GM03348 (cell line): ENCODE measurements at regions not wholly inside any gene's neighbourhood (a gene's known extent, or its start where the extent isn't known, plus 50 kb on each side); places are given as distances from the start of the nearest gene placed in this dataset.

ENCODE experiments used
- DNase-seq: peaks from one replicate; pipeline ENCODE4 v3.0.0; 2012; ENCODE audit warnings: low spot score

DNA sequence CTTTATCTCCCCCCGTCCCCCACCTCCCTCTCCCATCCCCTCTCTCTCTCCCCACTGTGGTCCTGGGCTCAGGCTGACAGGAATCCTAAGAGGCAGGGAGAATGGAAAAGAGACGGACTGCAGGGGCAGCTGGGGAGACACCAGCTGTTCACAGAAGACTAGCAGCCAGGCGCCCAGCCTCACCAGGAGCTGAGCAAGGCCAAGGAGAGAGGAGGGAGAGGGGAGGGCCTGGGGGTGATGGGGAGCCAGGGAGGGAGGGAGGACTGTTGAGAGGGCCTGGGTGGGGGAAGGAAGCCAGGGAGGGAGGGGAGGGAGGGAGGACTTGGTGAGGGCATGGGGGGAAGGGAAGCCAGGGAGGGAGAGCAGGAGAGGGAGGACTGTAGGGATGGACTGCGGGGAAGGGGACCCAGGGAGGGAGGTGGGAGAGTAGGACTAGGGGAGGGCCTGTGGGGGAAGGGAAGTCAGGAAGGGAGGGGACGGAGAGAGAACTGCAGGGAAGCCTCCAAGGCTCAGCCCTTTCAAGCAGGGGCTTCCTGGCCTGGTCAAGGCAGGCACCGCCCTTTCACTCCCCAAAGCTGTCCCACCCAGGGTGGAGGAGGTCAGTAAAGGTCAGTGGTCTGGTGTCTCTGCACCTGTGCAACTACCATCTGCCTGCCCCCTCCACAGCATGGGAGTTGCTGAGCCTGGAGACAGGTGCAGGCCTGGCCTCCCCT is 517.7 kb upstream of the MYT1L start:
- no peak for DNase-seq

DNA sequence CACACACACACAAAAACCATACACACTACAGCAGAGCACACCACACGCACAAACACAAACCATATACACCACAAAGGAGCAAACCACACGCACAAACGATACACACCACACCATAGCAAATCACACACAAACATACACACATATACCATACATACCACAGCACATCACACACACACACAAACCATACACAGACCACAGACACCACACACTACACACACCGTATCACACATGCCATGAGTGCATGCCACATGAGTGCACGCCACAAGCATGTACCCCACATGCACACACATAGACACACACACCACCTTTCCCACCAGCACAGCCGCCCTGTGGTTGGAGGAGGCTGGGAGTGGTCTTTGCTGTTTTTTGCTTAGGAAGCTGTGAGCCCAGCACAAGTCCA is 517.1 kb upstream of the MYT1L start:
- DNase-seq = no peak

DNA sequence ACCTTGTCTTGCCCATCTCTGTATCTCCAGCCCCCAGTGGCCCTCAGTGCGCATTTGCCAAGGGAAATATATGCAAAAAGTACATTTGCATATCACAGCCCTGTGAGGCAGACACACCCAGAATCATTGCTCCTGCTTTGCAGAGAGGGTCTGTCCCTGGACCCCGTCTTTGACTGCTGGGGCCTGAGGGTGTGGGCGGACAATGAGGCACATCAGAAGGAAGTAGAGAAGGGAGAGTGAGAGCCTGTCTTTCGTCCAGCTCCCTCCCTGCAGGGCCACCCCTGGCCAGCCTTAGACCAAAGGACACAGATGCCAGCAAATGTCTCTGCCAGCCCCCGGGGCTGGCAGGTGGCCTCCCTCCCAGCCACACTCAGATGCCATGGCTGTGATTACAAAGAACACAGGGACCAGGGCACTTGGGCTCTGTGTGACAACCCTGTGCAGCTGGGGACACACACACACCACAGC is 516.2 kb upstream of the MYT1L start:
- DNase-seq = no peak

DNA sequence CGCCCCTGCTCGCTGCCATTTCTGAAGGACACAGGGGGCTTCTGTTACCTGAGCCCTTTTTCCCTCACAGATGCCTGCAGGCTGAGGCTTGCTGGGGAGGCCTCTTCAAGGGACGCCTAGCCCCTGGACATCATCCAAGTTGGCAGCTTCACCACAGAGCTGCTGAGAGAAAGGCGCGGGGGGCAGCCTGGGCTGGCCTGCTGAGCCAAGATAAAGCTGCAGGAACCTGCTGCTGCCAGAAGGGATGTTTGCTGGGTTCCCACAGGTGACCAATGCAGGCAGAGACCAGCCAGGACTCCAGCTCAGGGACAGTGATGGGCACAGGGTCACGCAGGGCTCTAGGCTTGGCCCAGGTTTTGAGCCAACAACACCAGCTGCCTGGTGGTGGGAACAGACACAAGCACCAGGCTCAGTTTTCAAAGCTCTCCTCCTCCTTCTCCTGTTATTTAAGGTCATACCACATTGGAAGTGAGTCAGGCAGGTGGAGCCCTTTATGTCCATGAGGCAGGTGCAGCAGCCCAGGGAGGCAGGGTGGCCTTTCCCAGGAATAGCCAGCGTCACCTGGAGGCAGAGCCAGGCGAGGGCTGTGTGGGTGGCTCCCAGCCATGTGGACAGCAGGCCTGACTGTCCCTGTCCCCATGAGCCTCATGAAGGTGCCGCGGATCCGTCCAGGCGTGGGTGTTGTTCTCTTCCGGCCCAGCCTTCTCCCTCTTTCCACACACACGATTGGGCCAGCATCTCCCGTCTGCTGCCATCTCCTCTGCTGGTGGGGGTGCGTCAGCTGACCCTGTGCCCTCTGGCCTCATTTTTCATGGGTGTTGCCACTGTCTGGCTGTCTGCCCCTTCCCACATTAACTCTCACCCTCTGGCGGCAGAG is 515.5 kb upstream of the MYT1L start:
- DNase-seq = no peak

DNA sequence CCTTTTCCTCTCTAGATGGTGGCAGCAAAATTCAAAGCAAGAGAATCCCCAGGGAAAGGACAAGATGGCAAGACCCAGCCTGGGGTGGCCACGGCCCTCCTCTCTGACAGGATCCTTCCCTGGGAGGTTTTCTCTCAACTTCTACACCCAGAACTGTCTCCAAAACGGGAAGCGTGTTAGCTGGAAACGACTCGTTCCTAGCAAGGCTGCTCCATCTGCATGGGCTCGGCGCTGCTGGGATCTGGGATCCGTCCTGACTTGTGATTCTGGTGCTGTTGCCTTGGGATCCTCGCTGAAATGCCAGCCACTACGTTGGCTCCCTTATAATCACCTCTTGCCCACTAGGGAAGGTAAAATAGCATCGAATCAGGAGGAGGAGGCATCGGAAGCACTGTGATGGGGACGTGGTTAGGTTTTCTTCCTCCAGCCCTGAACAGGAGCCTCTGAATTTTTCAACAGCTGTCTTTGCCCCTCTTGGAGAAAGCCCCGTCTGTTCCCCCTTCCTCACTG is 514.8 kb upstream of the MYT1L start:
- no peak for DNase-seq

DNA sequence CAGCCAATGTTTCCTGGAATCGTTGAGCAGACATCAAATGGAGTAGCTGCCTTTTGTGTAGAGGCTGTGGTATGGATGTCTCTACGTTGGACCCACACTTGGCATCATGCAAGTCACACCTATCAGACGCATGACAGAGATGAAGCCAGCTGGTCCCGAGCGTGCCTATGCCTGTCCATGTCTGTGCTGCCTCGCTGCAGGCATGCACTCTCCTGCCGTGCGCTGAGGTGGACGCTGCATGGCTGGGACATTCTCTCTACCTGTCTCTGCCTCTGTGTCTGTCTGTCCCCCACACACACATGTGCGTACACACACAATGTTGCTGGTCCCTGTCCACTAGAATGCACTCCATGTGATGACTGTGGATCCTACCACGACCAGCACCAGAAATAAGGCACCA is 514.2 kb upstream of the MYT1L start:
- no peak for DNase-seq

DNA sequence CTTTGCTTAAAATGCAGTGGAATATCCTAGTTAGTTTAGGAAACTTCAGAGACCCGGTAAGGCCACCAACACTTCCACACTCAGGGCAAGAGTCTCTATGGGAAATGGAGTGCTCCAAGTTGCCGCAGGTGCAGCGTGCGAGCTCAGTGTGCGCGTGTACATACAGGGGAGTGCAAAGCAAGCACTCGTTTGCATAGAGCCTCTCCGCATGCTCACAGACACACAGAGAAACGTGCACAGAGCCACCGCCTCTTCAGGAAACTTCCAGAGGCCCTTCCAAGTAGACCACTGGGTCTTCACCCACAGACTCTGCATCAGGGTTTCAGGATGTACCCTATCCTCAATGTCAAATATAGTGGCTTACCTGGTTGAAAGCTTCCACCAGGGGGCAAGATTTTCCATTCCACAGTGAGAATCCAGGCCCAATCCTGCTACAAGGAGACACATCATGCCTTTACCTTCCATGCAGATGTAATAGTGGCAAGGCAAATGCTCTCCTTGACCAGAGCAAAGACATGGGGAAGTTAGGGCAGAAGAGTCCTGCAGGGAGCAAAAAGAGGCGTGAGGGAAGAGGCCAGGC is 513.0 kb upstream of the MYT1L start:
- DNase-seq = no peak

DNA sequence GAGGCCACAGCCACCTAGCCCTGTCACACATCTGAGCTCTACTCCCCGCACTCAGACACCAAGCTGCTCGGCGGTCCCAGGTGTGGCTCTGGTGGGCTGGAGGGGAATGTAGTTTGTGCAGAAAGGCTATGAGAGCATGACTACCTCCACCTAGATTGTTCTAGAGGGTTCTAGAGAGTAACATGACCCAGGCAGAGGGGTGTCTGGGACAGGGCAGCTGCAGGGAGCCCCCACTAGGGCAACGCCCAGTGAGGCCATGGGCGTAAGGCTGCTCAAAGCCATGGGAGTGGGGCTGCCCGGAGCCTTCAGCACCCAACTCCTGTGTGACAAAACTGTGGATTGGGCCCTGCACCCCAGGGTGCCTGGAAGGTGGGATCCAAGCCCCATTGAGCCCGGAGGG is 511.4 kb upstream of the MYT1L start:
- DNase-seq = no peak

DNA sequence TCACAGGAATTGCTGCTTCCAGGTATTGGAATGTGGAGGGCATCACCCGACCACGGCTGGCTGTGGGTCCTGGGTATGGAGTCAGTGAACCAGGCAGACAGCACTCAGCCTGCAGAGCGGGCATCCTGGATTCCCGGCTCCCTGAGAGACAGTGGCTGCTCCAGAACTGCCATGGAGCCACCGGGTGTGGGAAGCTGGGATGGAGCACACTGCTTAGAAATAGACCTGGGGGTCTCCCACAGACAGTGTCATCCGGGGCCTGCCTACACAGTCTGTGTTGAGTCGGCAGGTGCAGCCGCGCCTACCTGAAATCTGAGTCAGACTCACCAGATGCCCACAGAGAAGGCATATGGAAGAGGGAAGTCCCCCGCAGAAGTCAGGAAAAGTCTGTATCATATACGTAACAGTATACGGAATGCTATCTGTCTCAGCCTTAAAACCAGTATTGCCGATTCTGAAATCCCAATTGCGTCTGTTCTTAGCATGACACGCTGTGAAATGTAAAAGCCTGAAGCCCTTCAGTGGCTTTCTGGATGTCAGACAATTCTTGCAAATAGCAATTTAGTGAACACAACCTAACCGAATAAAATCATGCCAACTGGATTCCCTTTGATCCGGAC is 509.7 kb upstream of the MYT1L start:
- no peak for DNase-seq

DNA sequence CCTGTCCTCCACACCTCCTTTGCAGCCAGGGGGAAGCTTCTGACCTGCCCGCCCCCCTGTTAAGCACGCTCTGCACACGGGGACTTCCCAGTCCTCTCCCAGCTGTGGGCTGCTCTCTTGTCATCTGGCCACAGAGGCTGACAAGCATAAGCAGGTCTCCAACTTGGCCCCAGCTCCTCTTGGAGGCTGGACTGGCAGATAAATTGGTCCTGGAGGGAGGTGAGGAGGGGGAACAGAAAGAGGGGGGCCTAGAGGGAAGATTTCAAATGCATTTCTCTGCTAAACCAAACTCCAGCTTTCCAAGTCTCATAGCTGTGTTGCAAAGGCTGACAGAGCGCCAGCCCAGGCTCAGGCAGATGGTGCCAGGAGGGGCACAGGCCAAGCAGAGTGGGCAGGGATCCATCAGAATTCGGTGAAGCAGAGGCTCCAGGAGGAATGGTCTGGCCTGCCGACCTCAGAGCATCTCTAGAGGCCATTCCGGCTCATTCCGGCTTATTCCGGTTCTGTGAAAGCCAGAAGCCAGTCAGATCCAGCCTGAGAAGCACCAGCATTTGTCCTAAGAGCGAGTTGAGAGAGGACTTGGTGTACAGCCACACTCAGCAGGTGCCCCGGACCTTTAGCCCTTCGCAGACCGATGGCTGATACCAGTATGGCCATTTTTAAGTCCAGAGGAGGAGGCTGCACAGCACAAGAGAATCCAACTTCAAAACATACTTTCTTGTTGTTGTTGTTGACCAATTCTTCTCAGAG is 508.9 kb upstream of the MYT1L start:
- no peak for DNase-seq

DNA sequence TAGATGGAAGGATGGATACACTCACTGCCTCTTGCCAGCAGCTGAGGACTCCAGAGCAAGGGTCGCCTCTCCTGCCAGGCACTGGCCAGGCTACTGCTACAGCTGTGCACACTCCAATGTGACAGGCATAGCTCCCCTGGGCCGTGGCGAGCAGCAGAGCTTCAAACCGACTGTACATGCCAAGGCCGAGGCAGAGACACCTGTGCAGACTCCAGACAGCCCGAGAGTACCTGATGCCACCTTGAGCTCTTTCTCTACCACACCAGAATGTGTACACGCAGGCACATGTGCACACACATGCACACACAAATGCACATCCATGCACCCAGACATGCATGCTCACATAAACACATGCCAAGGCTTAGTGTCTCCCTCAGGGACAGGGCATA is 508.3 kb upstream of the MYT1L start:
- no peak for DNase-seq

DNA sequence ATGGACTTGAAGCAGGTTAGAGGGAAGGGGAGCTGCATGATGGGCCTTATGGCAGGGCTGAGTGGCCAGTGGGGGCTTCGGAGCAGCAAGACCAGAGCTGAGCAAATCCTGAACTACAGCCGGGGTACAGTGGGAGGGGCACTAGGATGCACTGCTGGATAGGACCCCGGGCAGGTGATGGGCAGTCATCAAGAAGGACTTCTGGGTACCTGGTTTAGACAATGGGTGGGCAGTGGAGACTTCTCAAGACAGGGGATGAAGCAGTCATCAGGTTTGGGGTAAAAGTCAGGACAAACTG is 507.4 kb upstream of the MYT1L start:
- DNase-seq = no peak

DNA sequence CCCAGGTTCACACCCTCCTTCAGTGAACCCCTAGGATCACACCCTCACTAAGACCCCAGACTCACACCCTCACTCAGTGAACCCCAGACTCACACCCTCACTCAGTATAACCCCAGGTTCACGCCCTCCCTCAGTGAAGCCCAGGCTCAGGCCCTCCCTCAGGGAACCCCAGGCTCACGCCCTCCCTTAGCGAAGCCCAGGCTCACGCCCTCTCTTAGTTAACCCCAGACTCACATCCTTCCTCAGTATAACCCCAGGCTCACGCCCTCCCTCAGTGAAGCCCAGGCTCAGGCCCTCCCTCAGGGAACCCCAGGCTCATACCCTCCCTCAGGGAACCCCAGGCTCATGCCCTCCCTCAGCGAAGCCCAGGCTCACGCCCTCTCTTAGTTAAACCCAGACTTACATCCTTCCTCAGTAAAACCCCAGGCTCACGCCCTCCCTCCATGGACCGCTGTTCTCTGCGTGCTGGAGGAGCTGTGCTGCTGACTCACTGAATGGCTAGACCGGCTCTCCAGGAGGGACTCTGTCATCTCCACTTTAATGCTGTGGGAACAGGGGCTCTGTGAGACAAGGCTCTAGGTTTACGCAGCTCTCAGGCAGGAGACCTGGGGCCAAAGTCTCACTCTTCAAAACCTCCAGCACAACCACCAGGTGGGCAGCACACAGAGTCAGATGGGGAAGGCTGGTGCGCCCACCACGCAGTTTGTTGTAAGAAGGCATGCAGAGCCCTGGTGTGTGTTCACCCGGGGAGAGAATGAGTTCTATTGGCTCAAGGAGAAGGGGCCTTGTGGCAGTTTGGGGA is 506.9 kb upstream of the MYT1L start:
- no peak for DNase-seq

DNA sequence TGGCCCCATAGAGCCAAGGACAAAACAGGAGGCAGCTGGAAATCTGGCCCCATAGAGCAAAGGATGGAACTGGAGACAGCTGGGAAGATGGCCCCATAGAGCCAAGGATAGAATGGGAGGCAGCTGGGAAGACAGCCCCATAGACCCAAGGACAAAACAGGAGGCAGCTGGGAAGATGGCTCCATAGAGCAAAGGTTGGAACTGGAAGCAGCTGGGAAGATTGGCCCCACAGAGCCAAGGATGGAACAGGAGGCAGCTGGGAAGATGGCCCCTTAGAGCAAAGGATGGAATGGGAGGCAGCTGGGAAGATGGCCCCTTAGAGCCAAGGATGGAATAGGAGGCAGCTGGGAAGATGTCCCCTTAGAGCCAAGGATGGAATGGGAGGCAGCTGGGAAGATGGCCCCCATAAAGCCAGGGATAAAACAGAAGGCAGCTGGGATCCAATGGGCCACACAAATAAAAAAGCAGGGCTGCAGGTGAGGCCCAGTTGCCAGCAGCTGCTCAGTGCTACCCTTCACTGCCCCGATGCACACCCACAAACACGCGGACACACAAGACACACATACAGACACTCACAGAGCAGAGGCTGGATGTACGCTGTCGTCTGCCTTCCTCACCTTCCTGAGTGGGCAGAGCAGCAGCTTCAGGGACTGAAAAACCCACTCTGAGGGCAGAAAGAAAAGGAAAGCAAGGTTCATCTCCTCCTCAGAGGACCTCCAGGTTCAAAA is 505.4 kb upstream of the MYT1L start:
- DNase-seq = no peak

DNA sequence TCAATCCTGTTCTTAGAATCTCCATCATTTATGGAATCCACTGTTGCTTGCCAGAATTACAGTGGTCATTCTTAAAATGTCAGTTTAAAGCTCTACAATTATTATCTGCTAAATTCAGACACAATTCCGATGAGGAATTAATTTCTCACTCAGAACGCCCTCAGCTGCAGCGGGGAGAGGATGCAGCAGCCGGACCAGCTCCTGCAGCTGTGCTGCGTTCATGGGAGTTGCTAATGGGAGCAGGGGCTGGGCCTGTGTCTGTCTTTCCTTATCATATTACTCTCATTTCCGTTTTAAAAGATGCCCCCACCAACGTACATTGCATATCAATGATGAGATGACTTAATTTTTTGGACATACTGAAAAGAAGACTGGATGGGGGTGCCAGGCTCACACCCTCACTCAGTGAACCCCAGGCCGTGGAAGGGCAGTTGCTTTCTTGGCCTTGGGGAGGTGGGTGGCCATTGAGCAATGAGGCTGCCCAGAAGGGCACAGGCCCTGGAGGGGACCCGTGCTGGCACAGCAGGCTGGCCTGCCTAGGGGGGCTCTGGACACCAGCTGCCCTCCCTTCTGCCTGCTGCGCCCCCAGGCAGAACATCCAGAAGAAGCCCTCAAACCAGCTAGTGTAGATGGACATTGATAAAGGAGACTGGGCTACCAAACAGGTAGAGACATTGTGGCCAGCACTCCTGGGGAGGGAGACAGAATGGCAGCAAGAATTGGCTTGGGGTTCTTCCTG is 503.6 kb upstream of the MYT1L start:
- no peak for DNase-seq

DNA sequence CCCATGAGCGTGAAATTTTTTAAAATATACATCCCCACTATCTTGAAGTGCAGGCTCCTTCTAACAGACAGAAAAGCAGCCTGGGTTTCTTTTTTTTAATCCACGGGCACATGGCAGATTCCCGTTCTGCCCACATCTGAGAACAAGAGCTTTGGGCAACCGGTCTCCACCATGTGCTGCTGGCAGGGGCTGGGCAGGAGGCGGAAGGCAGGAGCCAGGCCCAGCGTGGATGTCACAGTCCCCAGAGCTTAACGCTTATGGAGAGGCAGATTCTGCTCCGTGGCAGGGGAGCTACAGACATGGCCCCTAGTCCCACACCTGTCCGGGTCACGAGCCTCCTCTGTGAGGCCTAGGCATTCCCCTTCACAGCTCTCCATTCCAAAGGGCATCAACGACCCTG is 503.0 kb upstream of the MYT1L start:
- DNase-seq = no peak

DNA sequence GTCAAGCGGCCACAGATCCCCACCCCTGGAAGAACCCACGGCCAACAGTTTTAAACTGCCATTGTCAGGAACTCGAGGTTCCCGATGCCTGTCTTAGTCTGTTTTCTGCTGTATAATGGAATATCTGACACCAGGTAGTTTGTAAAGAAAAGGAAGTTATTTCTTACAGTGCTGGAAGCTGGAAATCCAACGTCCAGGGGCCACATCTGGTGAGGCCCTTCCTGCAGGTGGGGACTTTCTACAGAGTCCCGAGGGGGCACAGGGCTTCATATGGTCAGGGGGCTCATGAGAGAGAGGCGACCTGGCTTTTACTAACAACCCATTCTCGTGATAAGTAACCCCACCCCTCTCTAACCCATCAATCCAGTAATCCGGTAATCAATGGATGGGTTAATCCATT is 501.6 kb upstream of the MYT1L start:
- DNase-seq = no peak

DNA sequence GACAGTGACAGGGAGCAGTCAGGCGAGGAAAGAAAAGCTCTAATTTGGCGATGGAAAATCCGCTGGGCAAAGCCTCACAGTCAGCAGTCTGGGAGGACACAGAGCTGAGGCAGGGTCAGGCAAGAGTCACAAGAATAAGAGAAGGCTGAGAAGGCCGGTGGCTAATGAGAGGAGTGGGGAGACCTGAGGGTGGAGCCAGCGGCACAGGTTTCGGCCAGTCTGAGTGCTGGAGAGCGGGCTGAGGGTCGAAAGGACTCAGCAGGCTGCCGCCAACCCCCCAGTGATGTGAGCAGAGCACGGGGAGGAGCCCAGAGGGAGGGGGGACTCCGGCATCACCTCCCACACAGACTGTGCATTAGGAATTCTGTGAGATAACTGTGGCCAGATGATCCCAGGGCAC is 500.6 kb upstream of the MYT1L start:
- DNase-seq = no peak

DNA sequence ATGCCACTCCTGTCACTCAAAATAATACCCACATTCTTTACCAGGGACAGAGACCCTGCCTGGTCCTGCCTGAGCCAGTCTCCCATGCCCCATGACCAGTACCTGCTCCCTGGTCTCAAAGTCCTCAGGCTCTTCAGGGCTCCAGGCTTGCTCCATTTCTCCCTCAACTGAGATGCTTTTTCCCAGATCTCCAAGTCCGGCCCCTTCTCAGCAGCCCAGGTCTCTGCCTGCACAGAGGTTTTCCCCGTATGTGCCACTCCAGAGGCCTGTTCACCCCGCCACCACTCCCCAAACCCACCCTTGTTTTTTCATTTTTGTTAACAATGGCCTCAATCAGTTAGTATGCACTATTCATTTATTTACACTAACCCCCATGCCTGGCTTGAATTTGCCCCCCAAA is 499.5 kb upstream of the MYT1L start:
- no peak for DNase-seq
